ENCODE measurements at regions not wholly inside any gene's neighbourhood (a gene's known extent, or its start where the extent isn't known, plus 50 kb on each side); places are given as distances from the start of the nearest gene placed in this dataset.

- H3K27ac Mint-ChIP-seq: no peak overlapping the region
- peak; percentile 84 for TF ChIP-seq CTCF (conservative IDR thresholded peaks at IDR 0.05)
- H3K9me3 Mint-ChIP-seq: no peaks in the 10 kb centered on the region; a peak in 1 of 5 replicates
- peaks cover 3 to 4% of the 10 kb centered on the region in 2 experiments; a peak in 1 of 4 replicates for H3K4me1 Mint-ChIP-seq
- Histone ChIP-seq H3K79me1 (ENCODE audit: insufficient read depth, low read depth, low read length, poor library complexity, severe bottlenecking) (no peaks in the 10 kb centered on the region), H3K23ac (ENCODE audit: insufficient read length, low read depth, low read length) (no peak overlapping the region), H3K27me3 (ENCODE audit: insufficient read depth, low read length) (no peaks in the 10 kb centered on the region), H3K18ac (ENCODE audit: insufficient read length, low read depth, low read length) (no peak overlapping the region), H4K91ac (ENCODE audit: insufficient read length, low read depth, low read length) (no peak overlapping the region), H2BK20ac (ENCODE audit: low read depth, low read length, poor library complexity, severe bottlenecking) (no peak overlapping the region), H4K20me1 (ENCODE audit: control insufficient read depth, insufficient read depth, insufficient read length) (no peaks in the 10 kb centered on the region), H2BK15ac (ENCODE audit: low read depth, low read length) (no peak overlapping the region), H3K23me2 (ENCODE audit: insufficient read length, low read depth, low read length, poor library complexity, severe bottlenecking) (no peaks in the 10 kb centered on the region), H3K4me2 (ENCODE audit: insufficient read depth, insufficient read length, low read length) (no peak overlapping the region), H3K79me2 (ENCODE audit: insufficient read depth, low read length) (no peaks in the 10 kb centered on the region), H2BK5ac (ENCODE audit: insufficient read length, low read length) (no peak overlapping the region), H3K4ac (ENCODE audit: low read depth, low read length) (no peak overlapping the region), H4K8ac (replicated peaks; ENCODE audit: insufficient read length, low read depth, low read length) (no peak overlapping the region), H3K9me3 (ENCODE audit: control insufficient read depth, low read depth, low read length) (no peaks in the 10 kb centered on the region), H3K9ac (ENCODE audit: extremely low read depth, insufficient read length, low read length) (no peak overlapping the region), H3K14ac (ENCODE audit: insufficient read depth, low read length) (no peak overlapping the region), H2BK120ac (ENCODE audit: low read depth, low read length, poor library complexity, severe bottlenecking) (no peak overlapping the region), H2AFZ (ENCODE audit: low read length) (no peak overlapping the region), H3T11ph (ENCODE audit: low read length) (no peak overlapping the region), H4K5ac (ENCODE audit: insufficient read length, low read depth, low read length) (no peak overlapping the region), H3K56ac (ENCODE audit: insufficient read length, low read depth, low read length) (no peak overlapping the region), H3K4me1 (ENCODE audit: insufficient read depth, low read length) (no peaks in the 10 kb centered on the region), H2AK5ac (ENCODE audit: insufficient read length, low read length) (no peak overlapping the region), H2BK12ac (ENCODE audit: insufficient read length, low read depth, low read length) (no peak overlapping the region), H3K27ac (ENCODE audit: insufficient read length, low read depth, low read length) (no peak overlapping the region)
- peaks cover 5% of the 10 kb centered on the region; the same call in 1 of the 2 replicates for H3K27me3 Mint-ChIP-seq (ENCODE audit: low read depth)
- no CpG with 5 or more reads among the region's 5 CpGs for WGBS (ENCODE audit: extremely low coverage, insufficient read length, low lambda C conversion rate)
- peak; percentile 16 for DNase-seq
- peaks cover 0 to 2% (median 0%) of the 10 kb centered on the region in 3 experiments; a peak in 1 of 7 replicates for H3K36me3 Mint-ChIP-seq (ENCODE audit: insufficient read depth in 1 of 3, low read depth in 3 of 3)
- H3K4me3 Mint-ChIP-seq: no peak overlapping the region
These were observed 60.6 kb upstream of the KCNA1 start for GRCh38 chr12:4849115-4849541.
